PC-9 (cell line): ENCODE measurements at regions not wholly inside any gene's neighbourhood (a gene's known extent, or its start where the extent isn't known, plus 50 kb on each side); places are given as distances from the start of the nearest gene placed in this dataset.

ENCODE experiments used
- BruUV-seq: library from RNA; stranded (reverse); fragments of 400-500 nt; replicated peaks from 2 replicates; lab custom pipeline; 2021; lab: Mats Ljungman, UMichigan
- CTCF ChIA-PET: fragments of 300-600 bp; sonication (Branson Sonifier 250); formaldehyde crosslinking; loops from one replicate; lab custom pipeline; 2022; ENCODE audit warnings: antibody characterized with exemption; lab: Charles Lee
- POLR2A ChIA-PET: fragments of 300-600 bp; sonication (Branson Sonifier 250); formaldehyde crosslinking; loops from one replicate; lab custom pipeline; 2022; ENCODE audit warnings: antibody characterized with exemption; ENCODE audit not compliant: unreplicated experiment; lab: Charles Lee
- DNase-seq, 2 experiments: peaks; one replicate each; pipeline versions ENCODE4 v3.0.0 to v3.0.0-alpha.2; 2015 to 2022; ENCODE audit warnings: mixed read lengths in 1 of 2
- H2AFZ ChIP-seq: fragments of 200-600 bp; sonication (generic); 2 replicates; pipeline ENCODE4 v1.8.1; 2017; ENCODE audit warnings: antibody characterized with exemption
- H3F3A ChIP-seq: fragments of 200-600 bp; sonication (generic); 2 replicates; pipeline ENCODE4 v1.8.1; 2017; ENCODE audit warnings: antibody characterized with exemption, mild to moderate bottlenecking, low read depth; ENCODE audit not compliant: insufficient read depth
- H3K27ac ChIP-seq: fragments of 200-600 bp; sonication (generic); 2 replicates; pipeline ENCODE4 v1.6.1; 2016; ENCODE audit warnings: mixed run types
- H3K27me3 ChIP-seq: fragments of 200-600 bp; sonication (generic); 2 replicates; pipeline ENCODE4 v1.6.1; 2016; ENCODE audit warnings: low read depth, mixed run types; ENCODE audit not compliant: insufficient read depth
- H3K36me3 ChIP-seq: fragments of 200-600 bp; sonication (generic); 2 replicates; pipeline ENCODE4 v1.6.1; 2016; ENCODE audit warnings: low read depth, mixed run types
- H3K4me1 ChIP-seq: fragments of 200-600 bp; sonication (generic); replicated peaks from 2 replicates; pipeline ENCODE4 v1.6.1; 2016; ENCODE audit warnings: mixed run types; ENCODE audit not compliant: insufficient read depth
- H3K4me2 ChIP-seq: fragments of 200-600 bp; sonication (generic); 2 replicates; pipeline ENCODE4 v1.6.1; 2017; ENCODE audit warnings: mixed run types
- H3K4me3 ChIP-seq: fragments of 200-600 bp; sonication (generic); 2 replicates; pipeline ENCODE4 v1.6.1; 2016; ENCODE audit warnings: mixed run types
- H3K79me2 ChIP-seq: fragments of 200-600 bp; sonication (generic); 2 replicates; pipeline ENCODE4 v1.6.1; 2017; ENCODE audit warnings: low read depth, mixed run types
- H3K9me2 ChIP-seq: fragments of 200-600 bp; sonication (generic); 2 replicates; pipeline ENCODE4 v1.8.1; 2017; ENCODE audit warnings: mild to moderate bottlenecking; ENCODE audit not compliant: insufficient read depth
- H3K9me3 ChIP-seq: fragments of 200-600 bp; sonication (generic); 2 replicates; pipeline ENCODE4 v1.8.1; 2016; ENCODE audit warnings: low read depth; ENCODE audit not compliant: insufficient read depth
- H4K20me1 ChIP-seq: fragments of 200-600 bp; sonication (generic); 2 replicates; pipeline ENCODE4 v1.8.1; 2017; ENCODE audit not compliant: insufficient read depth
- EZH2 ChIP-seq: fragments of 200-600 bp; sonication (generic); IDR thresholded peaks from 2 replicates; pipeline ENCODE4 v1.8.0; 2017; ENCODE audit warnings: antibody characterized with exemption, low read depth
- intact Hi-C: fragments of 100-400 bp; cut with micrococcal nuclease; formaldehyde crosslinking; loops from one replicate; pipeline ENCODE4 v1.10.0; 2022; ENCODE audit not compliant: unreplicated experiment
- TF ChIP-seq, protein P1 (sequence below): fragments of 200-600 bp; sonication (generic); conservative IDR thresholded peaks from 2 replicates; pipeline ENCODE4 v1.6.1; 2017; ENCODE audit warnings: mixed run types, antibody characterized with exemption, mild to moderate bottlenecking, moderate library complexity

DNA sequence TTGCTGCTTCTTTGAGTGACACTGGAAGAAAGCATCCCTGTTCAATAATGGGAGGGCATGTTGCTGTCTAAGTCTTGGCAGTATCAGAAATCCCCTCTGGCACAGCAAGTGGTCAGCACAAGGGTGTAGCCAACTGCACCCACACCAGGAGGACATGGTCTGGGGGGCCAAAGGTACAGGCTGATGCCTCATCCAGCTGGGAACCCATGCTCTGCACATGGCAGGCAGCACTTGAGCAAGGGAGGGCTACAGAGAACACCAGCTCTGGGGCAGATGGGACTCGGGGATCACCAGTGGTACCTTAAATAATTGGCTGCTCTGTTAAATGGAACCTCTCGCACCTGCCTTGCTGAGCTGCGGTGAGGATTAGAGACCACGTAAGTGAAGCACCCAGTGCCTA, 265.2 kb downstream of the SYK start:
- no peak overlapping the region for H3K27ac ChIP-seq
- DNase-seq, result no peak
- peaks cover 25% of the 10 kb centered on the region for H3K4me1 ChIP-seq
- no peak overlapping the region for H2AFZ ChIP-seq
- H3K27me3 ChIP-seq, result no peaks in the 10 kb centered on the region
- no peaks in the 10 kb centered on the region for H3K9me2 ChIP-seq
- BruUV-seq, result no TSS peak
- H3K79me2 ChIP-seq, result no peaks in the 10 kb centered on the region
- H3K36me3 ChIP-seq, result no peaks in the 10 kb centered on the region
- ChIA-PET CTCF (no interaction called here), POLR2A (interaction anchor here (0.5 to 0.6 kb wide), 2 partner anchors 202 to 1164 kb away, joined by 4 to 12 read pairs; no protein-coding TSS in a partner anchor)
- no peaks in the 10 kb centered on the region for H4K20me1 ChIP-seq
- H3K4me2 ChIP-seq, result no peak overlapping the region
- H3F3A ChIP-seq, result peaks cover 29% of the 10 kb centered on the region
- no peak overlapping the region for H3K4me3 ChIP-seq
- no peaks in the 10 kb centered on the region for H3K9me3 ChIP-seq
- TF ChIP-seq, protein P1, sequence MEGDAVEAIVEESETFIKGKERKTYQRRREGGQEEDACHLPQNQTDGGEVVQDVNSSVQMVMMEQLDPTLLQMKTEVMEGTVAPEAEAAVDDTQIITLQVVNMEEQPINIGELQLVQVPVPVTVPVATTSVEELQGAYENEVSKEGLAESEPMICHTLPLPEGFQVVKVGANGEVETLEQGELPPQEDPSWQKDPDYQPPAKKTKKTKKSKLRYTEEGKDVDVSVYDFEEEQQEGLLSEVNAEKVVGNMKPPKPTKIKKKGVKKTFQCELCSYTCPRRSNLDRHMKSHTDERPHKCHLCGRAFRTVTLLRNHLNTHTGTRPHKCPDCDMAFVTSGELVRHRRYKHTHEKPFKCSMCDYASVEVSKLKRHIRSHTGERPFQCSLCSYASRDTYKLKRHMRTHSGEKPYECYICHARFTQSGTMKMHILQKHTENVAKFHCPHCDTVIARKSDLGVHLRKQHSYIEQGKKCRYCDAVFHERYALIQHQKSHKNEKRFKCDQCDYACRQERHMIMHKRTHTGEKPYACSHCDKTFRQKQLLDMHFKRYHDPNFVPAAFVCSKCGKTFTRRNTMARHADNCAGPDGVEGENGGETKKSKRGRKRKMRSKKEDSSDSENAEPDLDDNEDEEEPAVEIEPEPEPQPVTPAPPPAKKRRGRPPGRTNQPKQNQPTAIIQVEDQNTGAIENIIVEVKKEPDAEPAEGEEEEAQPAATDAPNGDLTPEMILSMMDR, result no peak
- TF ChIP-seq EZH2, result no peak
- intact Hi-C loops, result loop anchor here (10.0 kb wide), 1 partner anchor 248 kb away; no protein-coding TSS in a partner anchor

DNA sequence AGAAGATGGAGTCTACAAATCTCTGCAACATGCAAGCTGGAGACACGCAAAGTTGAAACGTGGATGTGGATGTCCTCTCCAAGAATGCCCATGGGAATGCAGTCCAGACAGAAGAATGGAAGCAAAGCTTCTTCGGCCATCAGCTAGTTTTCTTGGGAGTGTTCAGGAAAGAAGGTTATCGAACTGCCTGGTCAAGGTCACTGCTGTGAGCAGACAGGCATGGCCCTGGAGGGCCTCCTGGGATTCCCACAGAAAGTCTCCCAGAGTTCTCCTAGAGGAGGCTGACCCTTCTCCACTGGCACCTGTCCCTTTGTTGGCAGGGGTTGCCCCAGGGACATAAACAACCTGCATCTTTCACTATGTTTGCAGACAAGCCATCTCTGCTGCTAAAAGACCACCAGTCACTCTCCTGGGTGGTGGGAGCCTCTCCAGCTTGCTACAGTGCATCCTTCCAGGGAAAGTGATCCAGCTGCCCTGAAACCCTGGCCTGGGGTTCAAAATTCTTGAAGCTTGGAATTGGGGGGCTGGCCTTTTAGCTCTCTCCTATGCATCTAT, 265.8 kb downstream of the SYK start:
- no peaks in the 10 kb centered on the region for H3K79me2 ChIP-seq
- H3K9me3 ChIP-seq, result no peaks in the 10 kb centered on the region
- TF ChIP-seq, protein P1, result no peak
- no peak for TF ChIP-seq EZH2
- no peak overlapping the region for H3K27ac ChIP-seq
- ChIA-PET POLR2A (no interaction called here), CTCF (no interaction called here)
- H4K20me1 ChIP-seq, result no peaks in the 10 kb centered on the region
- H3K4me1 ChIP-seq, result peaks cover 25% of the 10 kb centered on the region
- peaks cover 29% of the 10 kb centered on the region for H3F3A ChIP-seq
- H3K9me2 ChIP-seq, result no peaks in the 10 kb centered on the region
- H3K4me2 ChIP-seq, result no peak overlapping the region
- BruUV-seq, result no TSS peak
- intact Hi-C loops, result loop anchor here (10.0 kb wide), 1 partner anchor 247 kb away; no protein-coding TSS in a partner anchor
- no peaks in the 10 kb centered on the region for H3K27me3 ChIP-seq
- DNase-seq, result no peak
- no peak overlapping the region for H3K4me3 ChIP-seq
- H2AFZ ChIP-seq, result no peak overlapping the region
- H3K36me3 ChIP-seq, result no peaks in the 10 kb centered on the region

DNA sequence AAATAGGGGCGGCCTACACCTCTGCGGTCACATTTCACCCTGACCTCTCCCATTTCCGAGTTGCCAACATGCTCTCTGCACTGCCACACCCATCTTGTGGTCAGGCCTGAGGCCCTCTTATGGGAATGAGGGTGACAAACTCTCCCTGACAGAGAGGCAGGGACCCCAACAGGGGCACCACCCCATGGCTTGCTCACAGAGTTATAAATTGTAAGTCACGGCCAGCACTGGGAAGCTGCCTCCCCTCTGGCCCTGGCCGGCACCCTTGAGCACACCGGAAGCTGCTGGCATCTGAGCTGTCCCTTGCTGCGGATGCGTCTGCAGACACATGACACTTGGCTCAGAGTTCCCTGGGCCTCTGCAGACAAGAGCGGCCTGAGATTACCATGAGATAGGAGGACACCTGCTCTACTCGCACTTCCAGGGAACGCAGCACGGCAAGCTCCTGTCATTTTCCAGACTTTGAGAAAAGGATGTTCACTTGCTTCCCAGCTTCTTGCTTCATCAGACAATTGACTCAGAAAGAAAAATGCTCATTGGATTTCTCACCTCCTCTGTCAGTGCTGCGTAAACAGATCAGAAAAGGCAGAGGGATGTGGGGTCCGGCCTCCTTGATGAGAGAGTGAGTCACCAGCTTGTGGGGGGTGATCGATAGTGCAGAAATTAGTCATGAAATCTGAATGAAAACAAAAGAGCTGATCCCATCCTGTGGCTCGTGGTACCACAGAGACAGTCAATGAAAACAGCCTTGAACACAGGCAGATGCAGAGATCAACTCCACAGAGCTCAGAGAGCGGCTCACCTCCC, 269.8 kb downstream of the SYK start:
- Histone ChIP-seq H3K4me3 (peak overlapping the region; percentile 23; the same call in 1 of the 2 replicates), H3K27me3 (no peaks in the 10 kb centered on the region), H3F3A (peaks cover 37% of the 10 kb centered on the region), H3K4me1 (peaks cover 23% of the 10 kb centered on the region), H3K27ac (peak overlapping the region; percentile 87), H3K79me2 (no peaks in the 10 kb centered on the region), H3K36me3 (no peaks in the 10 kb centered on the region), H4K20me1 (no peaks in the 10 kb centered on the region), H3K9me2 (no peaks in the 10 kb centered on the region), H3K9me3 (no peaks in the 10 kb centered on the region), H2AFZ (no peak overlapping the region), H3K4me2 (peak overlapping the region; percentile 69)
- POLR2A ChIA-PET, result interaction anchor here (0.5 to 0.7 kb wide), 6 partner anchors 22 to 909 kb away, joined by 3 to 6 read pairs (median 3); partner anchors contain the start of gene NFIL3
- intact Hi-C loops, result loop anchor here (1.0 to 2.0 kb wide), 3 partner anchors 33 to 352 kb away; partner anchors contain the start of gene NFIL3
- BruUV-seq, result no TSS peak
- CTCF ChIA-PET, result interaction anchor here (0.6 to 1.1 kb wide), 3 partner anchors 18 to 145 kb away, joined by 3 to 4 read pairs (median 3); no protein-coding TSS in a partner anchor
- TF ChIP-seq EZH2, result no peak
- TF ChIP-seq, protein P1, result no peak
- DNase-seq, result peak; percentile 82 to 94
